OCI-LY7 (cell line): ENCODE measurements at regions not wholly inside any gene's neighbourhood (a gene's known extent, or its start where the extent isn't known, plus 50 kb on each side); places are given as distances from the start of the nearest gene placed in this dataset.

ENCODE experiments used
- BruUV-seq: library from RNA; stranded (reverse); fragments of 400-500 nt; replicated peaks from 2 replicates; lab custom pipeline; 2021; lab: Mats Ljungman, UMichigan
- CTCF ChIA-PET: fragments of 300-600 bp; sonication (Branson Sonifier 250); formaldehyde crosslinking; loops from one replicate; lab custom pipeline; 2022; ENCODE audit warnings: antibody characterized with exemption; ENCODE audit not compliant: unreplicated experiment; lab: Charles Lee
- POLR2A ChIA-PET: fragments of 300-600 bp; sonication (Branson Sonifier 250); formaldehyde crosslinking; loops from one replicate; lab custom pipeline; 2022; ENCODE audit warnings: antibody characterized with exemption; lab: Charles Lee
- DNase-seq: peaks from one replicate; pipeline ENCODE4 v3.0.0-alpha.2; 2015; ENCODE audit warnings: low spot score
- H2AFZ ChIP-seq: fragments of 200-600 bp; sonication (generic), shearing (Covaris generic); 2 replicates; pipeline ENCODE4 v1.6.1; 2014; ENCODE audit warnings: mild to moderate bottlenecking, antibody characterized with exemption, low read length, moderate library complexity
- H3K27ac ChIP-seq: fragments of 200-600 bp; sonication (generic); 2 replicates; pipeline ENCODE4 v1.5.1; 2014; ENCODE audit warnings: mixed run types, low read depth, mild to moderate bottlenecking, moderate library complexity, low read length, inconsistent platforms; ENCODE audit not compliant: poor library complexity, severe bottlenecking
- H3K36me3 ChIP-seq: fragments of 200-600 bp; sonication (generic); 2 replicates; pipeline ENCODE4 v1.6.1; 2014; ENCODE audit warnings: mild to moderate bottlenecking, antibody characterized with exemption, low read length, moderate library complexity, mixed read lengths; ENCODE audit not compliant: insufficient read depth
- H3K4me1 ChIP-seq: fragments of 200-600 bp; sonication (generic); 2 replicates; pipeline ENCODE4 v1.5.1; 2014; ENCODE audit warnings: mild to moderate bottlenecking, low read length; ENCODE audit not compliant: insufficient read depth, poor library complexity, severe bottlenecking
- H3K4me2 ChIP-seq: fragments of 200-600 bp; sonication (generic); 2 replicates; pipeline ENCODE4 v1.6.1; 2014; ENCODE audit warnings: mild to moderate bottlenecking, low read length
- H3K4me3 ChIP-seq: fragments of 200-600 bp; sonication (generic); 2 replicates; pipeline ENCODE4 v1.5.1; 2014; ENCODE audit warnings: mild to moderate bottlenecking, low read depth, low read length; ENCODE audit not compliant: poor library complexity, severe bottlenecking
- H3K79me2 ChIP-seq: fragments of 200-600 bp; sonication (generic); 2 replicates; pipeline ENCODE4 v1.6.1; 2016; ENCODE audit warnings: low read depth, mild to moderate bottlenecking, low read length, moderate library complexity, mixed read lengths; ENCODE audit not compliant: insufficient read depth
- H3K9me2 ChIP-seq: fragments of 200-600 bp; sonication (generic); 2 replicates; pipeline ENCODE4 v1.6.1; 2016; ENCODE audit warnings: mild to moderate bottlenecking, low read length, mixed read lengths; ENCODE audit not compliant: insufficient read depth
- H3K9me3 ChIP-seq: fragments of 200-600 bp; sonication (generic); 2 replicates; pipeline ENCODE4 v1.6.1; 2014; ENCODE audit warnings: mild to moderate bottlenecking, mixed run types, low read length, mixed read lengths
- H4K20me1 ChIP-seq: fragments of 200-600 bp; sonication (generic); 2 replicates; pipeline ENCODE4 v1.6.1; 2014; ENCODE audit warnings: mild to moderate bottlenecking, antibody characterized with exemption, low read length, moderate library complexity, mixed read lengths; ENCODE audit not compliant: insufficient read depth
- EZH2phosphoT487 ChIP-seq: fragments of 200-600 bp; sonication (generic); IDR thresholded peaks from 2 replicates; pipeline ENCODE4 v1.6.1; 2018; ENCODE audit warnings: low read depth, borderline replicate concordance, mild to moderate bottlenecking, mixed run types, antibody characterized with exemption, low read length, moderate library complexity, mixed read lengths
- intact Hi-C: fragments of 100-400 bp; cut with micrococcal nuclease; formaldehyde crosslinking; loops from one replicate; pipeline ENCODE4 v1.10.0; 2022; ENCODE audit not compliant: unreplicated experiment
- TF ChIP-seq, protein P1 (sequence below): fragments of 200-600 bp; sonication (generic); conservative IDR thresholded peaks from 2 replicates; pipeline ENCODE4 v1.5.1; 2014; ENCODE audit warnings: mild to moderate bottlenecking, antibody characterized with exemption, low read length, moderate library complexity, mixed read lengths

DNA sequence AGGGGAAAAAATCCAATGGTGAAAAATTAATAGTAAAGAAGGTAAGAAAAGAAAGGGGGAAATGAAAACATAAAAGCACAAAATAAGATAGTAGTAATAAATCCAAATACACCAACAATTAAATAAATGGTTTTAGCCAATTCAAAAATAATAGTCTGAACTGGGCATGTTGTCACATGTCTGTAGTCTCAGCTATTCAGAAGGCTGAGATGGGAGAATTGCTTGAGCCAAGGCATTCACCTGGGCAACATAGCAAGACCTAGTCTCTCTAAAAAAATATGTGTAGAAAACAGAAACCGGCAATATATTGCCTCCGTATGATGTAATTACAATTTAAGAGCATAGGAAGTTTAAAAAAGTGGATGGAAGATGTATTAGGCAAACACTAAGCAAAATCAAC is 311.3 kb upstream of the FERMT1 start:
- no peak overlapping the region for H3K4me3 ChIP-seq
- no peaks in the 10 kb centered on the region for H3K9me2 ChIP-seq
- no peaks in the 10 kb centered on the region for H3K79me2 ChIP-seq
- DNase-seq: no peak
- no peak overlapping the region for H3K27ac ChIP-seq
- TF ChIP-seq, protein P1, sequence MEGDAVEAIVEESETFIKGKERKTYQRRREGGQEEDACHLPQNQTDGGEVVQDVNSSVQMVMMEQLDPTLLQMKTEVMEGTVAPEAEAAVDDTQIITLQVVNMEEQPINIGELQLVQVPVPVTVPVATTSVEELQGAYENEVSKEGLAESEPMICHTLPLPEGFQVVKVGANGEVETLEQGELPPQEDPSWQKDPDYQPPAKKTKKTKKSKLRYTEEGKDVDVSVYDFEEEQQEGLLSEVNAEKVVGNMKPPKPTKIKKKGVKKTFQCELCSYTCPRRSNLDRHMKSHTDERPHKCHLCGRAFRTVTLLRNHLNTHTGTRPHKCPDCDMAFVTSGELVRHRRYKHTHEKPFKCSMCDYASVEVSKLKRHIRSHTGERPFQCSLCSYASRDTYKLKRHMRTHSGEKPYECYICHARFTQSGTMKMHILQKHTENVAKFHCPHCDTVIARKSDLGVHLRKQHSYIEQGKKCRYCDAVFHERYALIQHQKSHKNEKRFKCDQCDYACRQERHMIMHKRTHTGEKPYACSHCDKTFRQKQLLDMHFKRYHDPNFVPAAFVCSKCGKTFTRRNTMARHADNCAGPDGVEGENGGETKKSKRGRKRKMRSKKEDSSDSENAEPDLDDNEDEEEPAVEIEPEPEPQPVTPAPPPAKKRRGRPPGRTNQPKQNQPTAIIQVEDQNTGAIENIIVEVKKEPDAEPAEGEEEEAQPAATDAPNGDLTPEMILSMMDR: no peak
- TF ChIP-seq EZH2phosphoT487: no peak
- no peaks in the 10 kb centered on the region for H4K20me1 ChIP-seq
- BruUV-seq: no TSS peak
- CTCF ChIA-PET: no interaction called here
- H3K9me3 ChIP-seq: no peaks in the 10 kb centered on the region
- H3K36me3 ChIP-seq: no peaks in the 10 kb centered on the region
- no peaks in the 10 kb centered on the region for H3K4me1 ChIP-seq
- intact Hi-C loops: no loop called here
- no peak overlapping the region for H2AFZ ChIP-seq
- H3K4me2 ChIP-seq: no peak overlapping the region
- POLR2A ChIA-PET: no interaction called here

DNA sequence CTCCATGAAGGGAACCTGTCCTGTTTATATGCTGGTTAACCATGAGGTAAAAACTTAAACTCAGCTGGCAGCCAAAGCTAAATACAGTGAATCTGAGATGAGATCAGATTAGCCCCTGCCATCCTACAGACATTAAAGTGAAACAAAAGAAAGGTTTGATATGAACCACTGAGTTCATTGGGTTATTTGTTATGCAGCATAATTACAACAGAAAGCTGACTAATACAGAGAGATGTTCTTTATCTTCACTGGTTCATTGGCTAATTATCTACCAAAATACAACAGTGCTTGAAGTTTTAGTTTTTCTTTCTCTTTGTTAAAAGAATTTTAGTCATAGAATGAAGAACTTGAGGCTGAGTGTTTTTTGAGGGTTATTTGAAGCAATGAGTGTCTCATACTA is 307.6 kb upstream of the FERMT1 start:
- no peak overlapping the region for H3K4me3 ChIP-seq
- H3K4me2 ChIP-seq: no peak overlapping the region
- CTCF ChIA-PET: no interaction called here
- no TSS peak for BruUV-seq
- no peaks in the 10 kb centered on the region for H3K9me3 ChIP-seq
- no peaks in the 10 kb centered on the region for H3K79me2 ChIP-seq
- H3K4me1 ChIP-seq: no peaks in the 10 kb centered on the region
- H2AFZ ChIP-seq: no peak overlapping the region
- no peaks in the 10 kb centered on the region for H3K36me3 ChIP-seq
- H3K9me2 ChIP-seq: no peaks in the 10 kb centered on the region
- intact Hi-C loops: no loop called here
- POLR2A ChIA-PET: no interaction called here
- no peak for TF ChIP-seq EZH2phosphoT487
- TF ChIP-seq, protein P1: no peak
- H3K27ac ChIP-seq: no peak overlapping the region
- no peak for DNase-seq
- no peaks in the 10 kb centered on the region for H4K20me1 ChIP-seq

DNA sequence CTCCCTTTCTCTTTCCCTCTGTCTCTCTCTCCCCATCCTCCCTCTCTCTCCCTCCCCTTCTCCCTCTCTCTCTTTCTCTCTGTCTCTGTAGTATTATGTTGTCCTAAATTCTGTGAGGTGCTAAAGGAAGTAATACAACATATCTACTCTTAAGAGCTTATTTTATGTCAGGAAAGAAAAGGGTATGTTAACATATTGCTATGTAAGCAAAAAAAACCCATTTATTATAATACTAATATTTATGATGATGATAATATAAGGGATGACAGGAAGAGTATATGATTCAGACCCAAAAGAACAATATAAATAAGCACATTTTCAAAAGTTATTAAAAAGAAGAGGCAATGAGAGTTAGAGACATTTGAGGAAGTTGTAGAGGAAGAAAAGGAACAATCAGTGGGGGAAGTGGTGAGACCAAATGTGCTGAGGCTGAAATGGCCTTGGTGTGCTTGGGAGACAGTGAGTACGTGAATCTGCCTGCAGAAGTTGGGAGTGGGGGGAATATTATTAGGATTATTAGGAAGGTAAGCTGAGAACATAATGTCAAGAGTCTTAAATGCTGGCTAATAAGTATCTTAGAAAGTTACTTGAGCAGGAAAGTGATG is 303.6 kb upstream of the FERMT1 start:
- Histone ChIP-seq H3K4me2 (no peak overlapping the region), H3K79me2 (no peaks in the 10 kb centered on the region), H3K4me1 (no peaks in the 10 kb centered on the region), H3K36me3 (no peaks in the 10 kb centered on the region), H3K9me2 (no peaks in the 10 kb centered on the region), H2AFZ (no peak overlapping the region), H4K20me1 (no peaks in the 10 kb centered on the region), H3K9me3 (no peaks in the 10 kb centered on the region), H3K4me3 (no peak overlapping the region), H3K27ac (no peak overlapping the region)
- CTCF ChIA-PET: no interaction called here
- no TSS peak for BruUV-seq
- POLR2A ChIA-PET: interaction anchor here (0.5 kb wide), 1 partner anchor 26 kb away, joined by 3 read pairs; no protein-coding TSS in a partner anchor
- DNase-seq: no peak
- no peak for TF ChIP-seq EZH2phosphoT487
- TF ChIP-seq, protein P1: no peak
- intact Hi-C loops: no loop called here
